ENCODE measurements at regions not wholly inside any gene's neighbourhood (a gene's known extent, or its start where the extent isn't known, plus 50 kb on each side); places are given as distances from the start of the nearest gene placed in this dataset.

- no peak for TF ChIP-seq ZNF23 (tag by site-specific recombination; IDR thresholded peaks at IDR 0.05; ENCODE audit: borderline replicate concordance)
- TF ChIP-seq ZNF645 (tag by site-specific recombination; IDR thresholded peaks at IDR 0.05), result no peak
- TF ChIP-seq ZNF585B (tag by site-specific recombination; IDR thresholded peaks at IDR 0.05), result no peak
- TF ChIP-seq BCL11B (tag by site-specific recombination; IDR thresholded peaks at IDR 0.05; ENCODE audit: low read depth), result no peak
- TF ChIP-seq ZSCAN23 (tag by site-specific recombination; IDR thresholded peaks at IDR 0.05), result no peak
- no peak for TF ChIP-seq ZNF660 (tag by site-specific recombination; IDR thresholded peaks at IDR 0.05)
- TF ChIP-seq ZNF202 (tag by site-specific recombination; IDR thresholded peaks at IDR 0.05; ENCODE audit: borderline replicate concordance), result no peak
- TF ChIP-seq ZNF621 (tag by site-specific recombination; IDR thresholded peaks at IDR 0.05), result no peak
- no peak for TF ChIP-seq ZNF398 (tag by site-specific recombination; IDR thresholded peaks at IDR 0.05)
- TF ChIP-seq FEZF1 (tag by site-specific recombination; IDR thresholded peaks at IDR 0.05), result no peak
- TF ChIP-seq ZNF423 (tag by site-specific recombination; IDR thresholded peaks at IDR 0.05), result no peak
- TF ChIP-seq ZSCAN5A (tag by site-specific recombination; IDR thresholded peaks at IDR 0.05), result no peak
- H3K4me3 ChIP-seq (ENCODE audit: low read depth, low read length), result no peak overlapping the region
- no peaks in the 10 kb centered on the region for H3K4me1 ChIP-seq (ENCODE audit: control insufficient read depth, insufficient read depth, low read length)
- H3K9me3 ChIP-seq (ENCODE audit: control insufficient read depth, insufficient read depth, low read depth, low read length), result no peaks in the 10 kb centered on the region
- ChIA-PET POLR2A (no interaction called here), CTCF (interaction anchor here (0.6 kb wide), 1 partner anchor 9 kb away, joined by 3 read pairs; no protein-coding TSS in a partner anchor)
- H3K27ac ChIP-seq (ENCODE audit: extremely low read depth, low read depth, low read length), result no peak overlapping the region
- no peaks in the 10 kb centered on the region for H3K36me3 ChIP-seq (ENCODE audit: control insufficient read depth in 2 of 2, insufficient read depth in 1 of 2, low read length in 2 of 2)
Observed at GRCh38 chr2:194562329-194562728, 1094.7 kb upstream of the SLC39A10 start.

- ChIA-PET POLR2A (no interaction called here), CTCF (interaction anchor here (0.6 to 1.1 kb wide), 2 partner anchors 11 to 18 kb away, joined by 3 read pairs; no protein-coding TSS in a partner anchor)
- no peaks in the 10 kb centered on the region for H3K9me3 ChIP-seq (ENCODE audit: control insufficient read depth, insufficient read depth, low read depth, low read length)
- no peaks in the 10 kb centered on the region for H3K4me1 ChIP-seq (ENCODE audit: control insufficient read depth, insufficient read depth, low read length)
- H3K36me3 ChIP-seq (ENCODE audit: control insufficient read depth in 2 of 2, insufficient read depth in 1 of 2, low read length in 2 of 2), result no peaks in the 10 kb centered on the region
- TF ChIP-seq SETDB1 (IDR thresholded peaks at IDR 0.05; ENCODE audit: insufficient read length, low read length), result peak; percentile 21
- no peak for TF ChIP-seq ZNF169 (tag by site-specific recombination; IDR thresholded peaks at IDR 0.05)
- no peak overlapping the region for H3K4me3 ChIP-seq (ENCODE audit: low read depth, low read length)
- no peak overlapping the region for H3K27ac ChIP-seq (ENCODE audit: extremely low read depth, low read depth, low read length)
Observed at GRCh38 chr2:194559964-194560363, 1097.1 kb upstream of the SLC39A10 start.

GRCh38 chr2:194559523-194559922, 1097.5 kb upstream of the SLC39A10 start:
- Histone ChIP-seq H3K27ac (ENCODE audit: extremely low read depth, low read depth, low read length) (no peak overlapping the region), H3K4me3 (ENCODE audit: low read depth, low read length) (no peak overlapping the region), H3K9me3 (ENCODE audit: control insufficient read depth, insufficient read depth, low read depth, low read length) (no peaks in the 10 kb centered on the region), H3K4me1 (ENCODE audit: control insufficient read depth, insufficient read depth, low read length) (no peaks in the 10 kb centered on the region), H3K36me3 (ENCODE audit: control insufficient read depth in 2 of 2, insufficient read depth in 1 of 2, low read length in 2 of 2) (no peaks in the 10 kb centered on the region)
- POLR2A ChIA-PET, result no interaction called here
- CTCF ChIA-PET, result interaction anchor here (1.1 kb wide), 1 partner anchor 11 kb away, joined by 3 read pairs; no protein-coding TSS in a partner anchor
- TF ChIP-seq ZNF623 (tag by site-specific recombination; IDR thresholded peaks at IDR 0.05) (no peak), ZNF10 (tag by site-specific recombination; IDR thresholded peaks at IDR 0.05) (no peak), YY2 (tag by site-specific recombination; IDR thresholded peaks at IDR 0.05) (no peak), KLF8 (tag by site-specific recombination; IDR thresholded peaks at IDR 0.05) (no peak), ZNF18 (tag by site-specific recombination; IDR thresholded peaks at IDR 0.05) (no peak), ZNF548 (tag by site-specific recombination; IDR thresholded peaks at IDR 0.05) (no peak), SCRT1 (tag by site-specific recombination; IDR thresholded peaks at IDR 0.05; ENCODE audit: borderline replicate concordance) (no peak), KLF7 (tag by site-specific recombination; IDR thresholded peaks at IDR 0.05; ENCODE audit: borderline replicate concordance) (no peak), ZNF114 (tag by site-specific recombination; IDR thresholded peaks at IDR 0.05) (no peak), ZNF596 (tag by site-specific recombination; IDR thresholded peaks at IDR 0.05) (no peak), ZNF23 (tag by site-specific recombination; IDR thresholded peaks at IDR 0.05; ENCODE audit: borderline replicate concordance) (no peak), ZFP37 (tag by site-specific recombination; IDR thresholded peaks at IDR 0.05) (no peak)
